Effector memory CD4-positive, alpha-beta T cell (primary cell): ENCODE measurements at regions not wholly inside any gene's neighbourhood (a gene's known extent, or its start where the extent isn't known, plus 50 kb on each side); places are given as distances from the start of the nearest gene placed in this dataset.

ENCODE experiments used
- DNase-seq, 3 donors: peaks; one replicate each; pipeline ENCODE4 v3.0.0-alpha.2; 2020
- H3K27ac ChIP-seq: 2 replicates; pipeline ENCODE4 v1.7.0; 2013; ENCODE audit warnings: mild to moderate bottlenecking, low read length, moderate library complexity; ENCODE audit not compliant: insufficient read depth, poor library complexity, severe bottlenecking
- H3K27me3 ChIP-seq: replicated peaks from 2 replicates; pipeline ENCODE4 v1.7.0; 2013; ENCODE audit warnings: mild to moderate bottlenecking, low read length; ENCODE audit not compliant: insufficient read depth, control insufficient read depth, poor library complexity, severe bottlenecking
- H3K36me3 ChIP-seq: 2 replicates; pipeline ENCODE4 v1.7.0; 2013; ENCODE audit warnings: mild to moderate bottlenecking, low read length, moderate library complexity; ENCODE audit not compliant: control insufficient read depth, insufficient read depth
- H3K4me1 ChIP-seq: 2 replicates; pipeline ENCODE4 v1.7.0; 2013; ENCODE audit warnings: low read length, mild to moderate bottlenecking; ENCODE audit not compliant: control insufficient read depth, insufficient read depth, poor library complexity, severe bottlenecking
- H3K4me3 ChIP-seq: 2 replicates; pipeline ENCODE4 v1.7.0; 2013; ENCODE audit warnings: low read length, low read depth, mild to moderate bottlenecking; ENCODE audit not compliant: insufficient read depth, poor library complexity, severe bottlenecking
- H3K9me3 ChIP-seq: 2 replicates; pipeline ENCODE4 v1.7.0; 2013; ENCODE audit warnings: mild to moderate bottlenecking, low read length, moderate library complexity; ENCODE audit not compliant: control insufficient read depth

- H3K27ac ChIP-seq = no peak overlapping the region
- H3K4me1 ChIP-seq = no peaks in the 10 kb centered on the region
- H3K36me3 ChIP-seq = no peaks in the 10 kb centered on the region
- H3K9me3 ChIP-seq = no peaks in the 10 kb centered on the region
- DNase-seq = no peak
- H3K27me3 ChIP-seq = no peaks in the 10 kb centered on the region
- H3K4me3 ChIP-seq = no peak overlapping the region
These were observed 288.0 kb upstream of the POU3F2 start for GRCh38 chr6:98546376-98546775.

DNA sequence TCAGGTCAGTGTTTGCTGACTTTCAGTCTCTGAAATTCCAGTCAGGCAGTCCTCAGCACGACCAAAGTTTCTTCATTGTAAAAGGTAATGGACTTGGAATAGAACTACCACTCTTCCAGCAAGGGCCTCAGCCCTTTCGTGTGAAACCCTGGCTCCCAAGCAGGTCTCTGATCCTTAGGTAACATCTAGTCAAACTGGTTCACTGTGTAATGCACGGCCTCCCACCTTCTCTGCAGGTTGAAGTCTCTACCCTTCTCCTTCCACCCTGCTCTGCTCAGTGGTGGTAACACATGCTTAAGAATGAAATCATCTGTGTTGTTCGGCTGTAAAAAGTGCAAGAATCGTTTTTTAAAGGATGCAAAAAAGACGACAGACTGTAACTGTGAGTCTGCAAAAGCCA, 287.2 kb upstream of the POU3F2 start:
- Histone ChIP-seq H3K4me1 (no peaks in the 10 kb centered on the region), H3K4me3 (no peak overlapping the region), H3K27me3 (no peaks in the 10 kb centered on the region), H3K27ac (no peak overlapping the region), H3K9me3 (no peaks in the 10 kb centered on the region), H3K36me3 (no peaks in the 10 kb centered on the region)
- DNase-seq = no peak

DNA sequence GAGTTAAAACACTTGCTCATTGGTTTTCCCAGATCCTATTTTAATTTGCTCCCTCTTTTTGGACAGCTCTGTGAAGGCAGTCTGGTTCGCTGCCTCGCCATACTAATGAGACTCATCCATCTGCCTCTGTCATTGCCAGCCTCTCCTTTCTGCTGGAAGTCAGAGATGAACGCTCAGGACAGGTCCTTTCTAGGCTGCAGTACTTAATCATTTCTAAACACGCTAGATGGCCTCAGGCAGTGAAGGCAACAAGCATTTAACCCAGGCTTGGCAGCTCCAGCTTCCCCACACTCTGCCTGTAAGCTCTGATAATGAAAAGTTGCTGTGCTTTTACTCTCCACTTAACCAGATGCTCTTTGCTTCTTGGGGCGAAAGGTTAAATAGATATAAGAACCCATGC, 286.7 kb upstream of the POU3F2 start:
- Histone ChIP-seq H3K4me3 (no peak overlapping the region), H3K36me3 (no peaks in the 10 kb centered on the region), H3K27me3 (no peaks in the 10 kb centered on the region), H3K4me1 (no peaks in the 10 kb centered on the region), H3K9me3 (no peaks in the 10 kb centered on the region), H3K27ac (no peak overlapping the region)
- no peak for DNase-seq

GRCh38 chr6:98548301-98548700, 286.1 kb upstream of the POU3F2 start:
- no peaks in the 10 kb centered on the region for H3K27me3 ChIP-seq
- no peaks in the 10 kb centered on the region for H3K36me3 ChIP-seq
- no peak overlapping the region for H3K27ac ChIP-seq

DNA sequence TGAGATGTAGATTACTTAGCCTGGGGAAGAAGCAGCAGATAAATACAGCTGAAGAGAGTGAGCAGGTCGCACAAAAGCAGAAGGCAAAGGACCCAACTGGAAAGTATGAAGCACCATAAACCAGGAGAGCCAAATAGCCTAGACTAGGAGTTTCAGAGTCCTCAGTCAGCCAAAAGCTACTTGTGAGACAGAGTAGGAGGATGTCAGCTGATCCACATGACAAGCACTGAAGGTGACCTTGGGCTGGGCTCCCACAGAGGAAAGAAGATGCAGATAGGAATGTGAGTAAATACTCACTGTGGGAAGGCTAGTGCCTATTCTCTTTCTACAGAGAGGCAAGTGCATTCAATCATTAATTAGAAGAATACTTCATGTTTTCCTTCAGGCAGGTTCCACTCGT, 274.0 kb upstream of the POU3F2 start:
- DNase-seq = no peak
- Histone ChIP-seq H3K27ac (no peak overlapping the region), H3K4me1 (no peaks in the 10 kb centered on the region), H3K4me3 (no peak overlapping the region), H3K27me3 (no peaks in the 10 kb centered on the region), H3K36me3 (no peaks in the 10 kb centered on the region), H3K9me3 (no peaks in the 10 kb centered on the region)

More at GRCh38 chr6:98548301-98548700, 286.1 kb upstream of the POU3F2 start:
- H3K4me1 ChIP-seq = no peaks in the 10 kb centered on the region
- H3K9me3 ChIP-seq = no peaks in the 10 kb centered on the region
- H3K4me3 ChIP-seq = no peak overlapping the region
- no peak for DNase-seq

DNA sequence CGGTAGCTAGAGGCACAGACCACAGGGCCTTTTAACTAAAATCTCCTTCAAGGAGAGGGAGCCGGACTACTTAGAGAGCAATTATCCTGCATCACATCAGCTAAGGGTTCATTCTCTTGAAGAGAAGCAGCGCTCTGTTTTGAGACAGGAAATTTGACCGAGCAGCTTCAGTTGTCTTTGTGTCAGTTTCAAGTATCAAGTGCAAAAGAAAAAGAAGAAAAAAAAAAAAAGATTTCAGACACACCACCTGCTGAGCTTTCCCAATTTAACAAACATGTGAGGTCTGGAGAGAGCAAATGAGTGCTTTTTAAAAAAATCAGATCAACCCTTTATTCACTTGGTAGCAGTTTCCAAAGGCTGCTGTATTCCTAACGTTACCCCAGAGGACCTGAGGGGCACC, 273.5 kb upstream of the POU3F2 start:
- Histone ChIP-seq H3K9me3 (no peaks in the 10 kb centered on the region), H3K4me3 (no peak overlapping the region), H3K27ac (no peak overlapping the region), H3K36me3 (no peaks in the 10 kb centered on the region), H3K27me3 (no peaks in the 10 kb centered on the region), H3K4me1 (no peaks in the 10 kb centered on the region)
- DNase-seq = no peak

GRCh38 chr6:98566126-98566525, 268.2 kb upstream of the POU3F2 start:
- DNase-seq = no peak
- no peaks in the 10 kb centered on the region for H3K36me3 ChIP-seq
- no peaks in the 10 kb centered on the region for H3K9me3 ChIP-seq
- H3K27me3 ChIP-seq = no peaks in the 10 kb centered on the region
- no peak overlapping the region for H3K4me3 ChIP-seq
- H3K27ac ChIP-seq = no peak overlapping the region
- H3K4me1 ChIP-seq = no peaks in the 10 kb centered on the region

GRCh38 chr6:98572579-98572978, 261.8 kb upstream of the POU3F2 start:
- Histone ChIP-seq H3K4me3 (no peak overlapping the region), H3K9me3 (no peaks in the 10 kb centered on the region), H3K27ac (no peak overlapping the region), H3K36me3 (no peaks in the 10 kb centered on the region), H3K4me1 (no peaks in the 10 kb centered on the region), H3K27me3 (no peaks in the 10 kb centered on the region)
- DNase-seq = no peak

- Histone ChIP-seq H3K36me3 (no peaks in the 10 kb centered on the region), H3K9me3 (no peaks in the 10 kb centered on the region), H3K27ac (no peak overlapping the region), H3K4me3 (no peak overlapping the region), H3K4me1 (no peaks in the 10 kb centered on the region), H3K27me3 (no peaks in the 10 kb centered on the region)
- DNase-seq = no peak
These were observed 259.4 kb upstream of the POU3F2 start for GRCh38 chr6:98574984-98575383.

- Histone ChIP-seq H3K27me3 (no peaks in the 10 kb centered on the region), H3K9me3 (no peaks in the 10 kb centered on the region), H3K4me3 (no peak overlapping the region), H3K4me1 (no peaks in the 10 kb centered on the region), H3K36me3 (no peaks in the 10 kb centered on the region), H3K27ac (no peak overlapping the region)
- DNase-seq = no peak
These were observed 257.6 kb upstream of the POU3F2 start for GRCh38 chr6:98576791-98577190.

DNA sequence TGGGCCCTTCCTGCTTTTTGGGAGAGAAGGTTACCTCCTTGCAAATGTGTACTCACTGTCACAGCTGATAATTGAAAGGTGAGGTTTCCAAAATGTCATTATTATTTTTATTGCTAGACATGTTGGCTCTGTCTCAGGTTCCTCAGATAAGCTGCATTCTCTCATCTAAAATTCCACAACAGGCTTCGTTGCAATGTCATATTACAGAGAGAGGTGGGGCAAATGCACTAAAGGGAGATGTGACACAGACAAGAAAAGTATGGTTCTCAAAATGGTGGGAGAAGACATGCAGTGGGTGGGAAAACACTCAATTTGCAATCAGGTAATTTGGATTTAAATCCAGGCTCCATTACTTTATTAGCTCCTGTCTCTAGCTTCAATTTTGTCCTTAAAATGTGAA, 256.4 kb upstream of the POU3F2 start:
- H3K27ac ChIP-seq = no peak overlapping the region
- no peak overlapping the region for H3K4me3 ChIP-seq
- H3K4me1 ChIP-seq = no peaks in the 10 kb centered on the region
- no peaks in the 10 kb centered on the region for H3K36me3 ChIP-seq
- DNase-seq = no peak
- no peaks in the 10 kb centered on the region for H3K27me3 ChIP-seq
- H3K9me3 ChIP-seq = no peaks in the 10 kb centered on the region
